Adrenal gland (tissue), 5 donors: ENCODE measurements at regions not wholly inside any gene's neighbourhood (a gene's known extent, or its start where the extent isn't known, plus 50 kb on each side); places are given as distances from the start of the nearest gene placed in this dataset.

Experiments
- POLR2A ChIP-seq, 2 donors: fragments of 450-650 bp; IDR thresholded peaks; one replicate each; pipeline ENCODE4 v1.6.1; 2017; ENCODE audit warnings: antibody characterized with exemption in 2 of 2, mild to moderate bottlenecking in 2 of 2, moderate library complexity in 1 of 2
- TF ChIP-seq, protein P1 (sequence below), 6 experiments: fragments of 450-650 bp in 4 of 6; fragments of 200-600 bp in 2 of 6; sonication (generic) in 1 of 6; IDR thresholded peaks; 1 replicate in 5 of 6; 2 replicates in 1 of 6; pipeline versions ENCODE4 v1.5.1 to v1.8.0; 2016 to 2021; ENCODE audit warnings: antibody characterized with exemption in 6 of 6, mild to moderate bottlenecking in 2 of 6, moderate library complexity in 1 of 6
- donor health status: DM: no; HTN: no; CAD: no.

GRCh38 chr19:34034318-34034846 is 137.9 kb upstream of the LSM14A start:
- TF ChIP-seq, protein P1, sequence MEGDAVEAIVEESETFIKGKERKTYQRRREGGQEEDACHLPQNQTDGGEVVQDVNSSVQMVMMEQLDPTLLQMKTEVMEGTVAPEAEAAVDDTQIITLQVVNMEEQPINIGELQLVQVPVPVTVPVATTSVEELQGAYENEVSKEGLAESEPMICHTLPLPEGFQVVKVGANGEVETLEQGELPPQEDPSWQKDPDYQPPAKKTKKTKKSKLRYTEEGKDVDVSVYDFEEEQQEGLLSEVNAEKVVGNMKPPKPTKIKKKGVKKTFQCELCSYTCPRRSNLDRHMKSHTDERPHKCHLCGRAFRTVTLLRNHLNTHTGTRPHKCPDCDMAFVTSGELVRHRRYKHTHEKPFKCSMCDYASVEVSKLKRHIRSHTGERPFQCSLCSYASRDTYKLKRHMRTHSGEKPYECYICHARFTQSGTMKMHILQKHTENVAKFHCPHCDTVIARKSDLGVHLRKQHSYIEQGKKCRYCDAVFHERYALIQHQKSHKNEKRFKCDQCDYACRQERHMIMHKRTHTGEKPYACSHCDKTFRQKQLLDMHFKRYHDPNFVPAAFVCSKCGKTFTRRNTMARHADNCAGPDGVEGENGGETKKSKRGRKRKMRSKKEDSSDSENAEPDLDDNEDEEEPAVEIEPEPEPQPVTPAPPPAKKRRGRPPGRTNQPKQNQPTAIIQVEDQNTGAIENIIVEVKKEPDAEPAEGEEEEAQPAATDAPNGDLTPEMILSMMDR (IDR thresholded peaks at IDR 0.05), result no peak
- no peak for TF ChIP-seq POLR2A (IDR thresholded peaks at IDR 0.05)
